ENCODE measurements at regions not wholly inside any gene's neighbourhood (a gene's known extent, or its start where the extent isn't known, plus 50 kb on each side); places are given as distances from the start of the nearest gene placed in this dataset.

DNA sequence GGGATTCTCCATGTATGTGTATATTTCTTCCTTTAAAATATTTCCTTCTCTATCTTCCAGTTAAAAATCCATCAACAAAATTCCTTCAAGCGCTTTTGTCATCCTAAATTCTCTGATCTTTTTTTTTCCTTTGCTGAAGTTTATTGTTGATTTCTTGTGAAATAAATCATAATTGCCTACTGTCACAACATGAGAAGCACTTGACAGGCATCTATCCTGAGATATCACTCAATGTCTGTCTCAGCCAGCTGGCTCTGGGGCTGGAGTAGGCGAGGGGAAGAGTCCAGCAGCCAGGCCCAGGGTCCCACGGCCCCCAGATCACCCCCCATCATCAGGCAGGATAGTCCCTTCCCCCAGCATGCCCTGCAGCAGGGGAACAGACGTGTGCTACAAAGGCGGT is 109.0 kb upstream of the TLE3 start:
- TF ChIP-seq, protein P1, sequence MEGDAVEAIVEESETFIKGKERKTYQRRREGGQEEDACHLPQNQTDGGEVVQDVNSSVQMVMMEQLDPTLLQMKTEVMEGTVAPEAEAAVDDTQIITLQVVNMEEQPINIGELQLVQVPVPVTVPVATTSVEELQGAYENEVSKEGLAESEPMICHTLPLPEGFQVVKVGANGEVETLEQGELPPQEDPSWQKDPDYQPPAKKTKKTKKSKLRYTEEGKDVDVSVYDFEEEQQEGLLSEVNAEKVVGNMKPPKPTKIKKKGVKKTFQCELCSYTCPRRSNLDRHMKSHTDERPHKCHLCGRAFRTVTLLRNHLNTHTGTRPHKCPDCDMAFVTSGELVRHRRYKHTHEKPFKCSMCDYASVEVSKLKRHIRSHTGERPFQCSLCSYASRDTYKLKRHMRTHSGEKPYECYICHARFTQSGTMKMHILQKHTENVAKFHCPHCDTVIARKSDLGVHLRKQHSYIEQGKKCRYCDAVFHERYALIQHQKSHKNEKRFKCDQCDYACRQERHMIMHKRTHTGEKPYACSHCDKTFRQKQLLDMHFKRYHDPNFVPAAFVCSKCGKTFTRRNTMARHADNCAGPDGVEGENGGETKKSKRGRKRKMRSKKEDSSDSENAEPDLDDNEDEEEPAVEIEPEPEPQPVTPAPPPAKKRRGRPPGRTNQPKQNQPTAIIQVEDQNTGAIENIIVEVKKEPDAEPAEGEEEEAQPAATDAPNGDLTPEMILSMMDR (IDR thresholded peaks at IDR 0.05; ENCODE audit: control extremely low read depth in 1 of 3, insufficient read depth in 1 of 3, low read depth in 1 of 3, low read length in 3 of 3), result no peak
- TF ChIP-seq, protein P2, sequence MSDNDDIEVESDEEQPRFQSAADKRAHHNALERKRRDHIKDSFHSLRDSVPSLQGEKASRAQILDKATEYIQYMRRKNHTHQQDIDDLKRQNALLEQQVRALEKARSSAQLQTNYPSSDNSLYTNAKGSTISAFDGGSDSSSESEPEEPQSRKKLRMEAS (IDR thresholded peaks at IDR 0.05), result no peak
- TF ChIP-seq POLR2AphosphoS5 (IDR thresholded peaks at IDR 0.05; ENCODE audit: low read depth, low read length) (no peak), TEAD4 (IDR thresholded peaks at IDR 0.05; ENCODE audit: low read depth, low read length) (no peak), CBX8 (IDR thresholded peaks at IDR 0.05; ENCODE audit: borderline replicate concordance, low read depth, low read length) (no peak), MAFK (IDR thresholded peaks at IDR 0.05; ENCODE audit: low read depth, low read length) (no peak), SRF (IDR thresholded peaks at IDR 0.05; ENCODE audit: low read depth, low read length) (no peak), EZH2 (IDR thresholded peaks at IDR 0.05; ENCODE audit: low read depth, low read length, severe bottlenecking) (no peak)
- TF ChIP-seq, protein P3, sequence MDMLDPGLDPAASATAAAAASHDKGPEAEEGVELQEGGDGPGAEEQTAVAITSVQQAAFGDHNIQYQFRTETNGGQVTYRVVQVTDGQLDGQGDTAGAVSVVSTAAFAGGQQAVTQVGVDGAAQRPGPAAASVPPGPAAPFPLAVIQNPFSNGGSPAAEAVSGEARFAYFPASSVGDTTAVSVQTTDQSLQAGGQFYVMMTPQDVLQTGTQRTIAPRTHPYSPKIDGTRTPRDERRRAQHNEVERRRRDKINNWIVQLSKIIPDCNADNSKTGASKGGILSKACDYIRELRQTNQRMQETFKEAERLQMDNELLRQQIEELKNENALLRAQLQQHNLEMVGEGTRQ (IDR thresholded peaks at IDR 0.05; ENCODE audit: low read length), result no peak

Data from H1 (cell line).